HG03045 (cell line): ENCODE measurements at regions not wholly inside any gene's neighbourhood (a gene's known extent, or its start where the extent isn't known, plus 50 kb on each side); places are given as distances from the start of the nearest gene placed in this dataset.
"Not testable (repeated sequence)": the region's sequence is repeated elsewhere in the genome, so short reads cannot be mapped to it uniquely, and the experiment has no call there.

Experiments used
- ATAC-seq: cut with Tn5 transposase; IDR thresholded peaks from one replicate; pipeline ENCODE4 v1.9.1; 2021; ENCODE audit warnings: mild to moderate bottlenecking, moderate library complexity; ENCODE audit not compliant: unreplicated experiment

DNA sequence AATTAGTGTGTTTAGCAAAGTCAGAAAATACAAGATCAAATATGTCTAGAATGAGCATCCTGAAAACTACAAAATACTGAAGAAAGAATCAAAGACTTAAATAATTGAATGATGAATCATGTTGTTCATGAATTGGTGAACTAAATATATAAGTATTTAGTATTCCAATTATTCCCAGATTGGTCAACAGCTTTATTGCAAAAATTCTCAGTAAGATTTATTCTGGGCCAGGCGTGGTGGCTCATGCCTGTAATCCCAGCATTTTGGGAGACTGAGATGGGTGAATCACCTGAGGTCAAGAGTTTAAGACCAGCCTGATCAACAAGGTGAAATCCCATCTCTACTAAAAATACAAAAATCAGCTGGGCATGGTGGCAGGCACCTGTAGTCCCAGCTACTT lies 250.0 kb upstream of the NECTIN3 start:
- ATAC-seq, result no peak

DNA sequence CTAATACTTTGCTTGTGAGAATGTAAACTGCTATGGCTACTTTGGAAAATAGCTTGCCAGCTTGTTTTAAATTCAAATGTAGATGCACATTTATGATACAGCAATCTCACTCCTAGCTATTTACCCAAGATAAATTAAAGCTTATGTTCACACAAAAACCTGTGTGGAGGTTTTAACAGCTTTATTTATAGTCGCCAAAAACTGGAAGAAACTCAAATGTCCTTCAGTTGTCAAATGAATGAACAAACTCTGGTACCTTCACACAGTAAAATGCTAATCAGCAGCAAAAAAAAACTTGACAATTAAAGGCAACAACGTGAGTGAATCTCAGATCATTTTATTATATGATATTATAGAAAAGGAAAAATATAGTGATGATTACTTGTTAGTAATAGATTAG lies 248.6 kb upstream of the NECTIN3 start:
- ATAC-seq, result no peak

DNA sequence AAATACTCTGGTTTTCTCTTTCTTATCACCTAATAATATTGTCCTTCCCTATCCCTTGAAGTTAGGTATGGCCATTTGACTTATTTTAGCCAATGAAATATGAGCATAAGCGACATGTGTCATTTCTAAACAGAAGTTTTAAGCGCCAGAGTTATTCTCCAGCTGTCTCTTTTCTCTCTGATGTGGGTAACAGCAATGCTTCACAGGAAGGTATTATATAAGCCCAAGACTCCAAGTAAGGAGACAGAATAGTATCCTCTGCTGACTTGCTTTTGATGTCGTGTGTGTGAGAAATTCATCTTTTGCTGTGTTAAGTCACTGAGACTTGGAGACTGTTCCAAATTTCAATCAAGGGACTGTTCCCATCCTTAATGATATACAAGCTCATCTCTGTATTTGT lies 224.6 kb upstream of the NECTIN3 start:
- no peak for ATAC-seq

DNA sequence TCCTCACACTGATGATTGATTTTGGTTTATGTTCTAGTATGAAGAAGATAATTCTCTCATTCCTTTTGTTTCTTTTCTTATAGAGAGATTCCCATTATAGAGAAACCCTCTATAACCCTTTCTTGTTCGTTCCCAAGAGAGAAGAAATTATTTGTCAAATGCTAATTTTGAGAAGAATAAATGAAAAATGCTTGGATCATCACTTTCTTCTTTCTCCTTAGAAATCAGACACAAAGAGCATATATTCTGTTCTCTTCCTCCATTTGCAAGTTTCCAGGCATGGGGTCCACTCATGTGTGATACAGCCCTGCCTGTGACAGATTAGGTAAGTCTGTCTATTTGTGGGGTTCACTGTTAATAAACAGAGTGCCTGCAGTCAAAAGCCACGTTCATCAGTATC lies 222.6 kb upstream of the NECTIN3 start:
- ATAC-seq, result no peak

DNA sequence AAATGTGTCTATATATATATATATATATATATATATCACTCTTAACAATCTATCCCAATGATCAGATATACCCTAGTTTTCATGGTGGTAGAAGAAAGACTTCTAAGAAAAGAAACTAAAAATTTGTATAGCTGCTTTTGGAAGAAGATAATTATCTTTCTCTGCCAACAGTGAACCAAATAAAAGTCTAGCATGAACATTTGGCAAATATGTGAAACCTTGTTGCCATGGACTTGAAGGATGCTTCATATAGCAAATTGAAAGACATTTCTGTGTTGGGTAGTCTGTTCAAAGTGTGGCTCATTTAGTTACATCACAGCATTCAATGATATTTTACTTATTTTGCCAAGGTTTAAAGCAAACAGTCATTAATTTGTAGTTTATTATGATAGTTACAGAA lies 219.9 kb upstream of the NECTIN3 start:
- no peak for ATAC-seq

DNA sequence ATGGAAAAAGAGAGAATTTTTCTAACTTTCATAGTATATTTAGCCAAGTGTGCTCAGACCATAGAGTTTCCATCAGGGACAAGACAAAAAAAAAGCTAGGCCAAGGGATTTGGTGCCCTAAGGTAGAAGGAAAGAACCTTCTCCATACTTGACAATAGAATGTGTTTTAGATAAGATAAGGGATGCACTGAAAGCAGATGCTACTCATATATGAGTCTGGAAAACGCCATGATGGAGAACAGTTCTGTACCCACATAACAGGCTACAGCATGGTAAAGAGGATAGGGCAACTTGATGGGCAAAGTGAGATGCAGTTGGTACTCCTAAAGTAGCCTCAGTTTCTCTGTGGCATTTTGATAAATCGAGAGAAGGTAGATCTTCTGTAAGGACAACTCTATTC lies 216.4 kb upstream of the NECTIN3 start:
- no peak for ATAC-seq

DNA sequence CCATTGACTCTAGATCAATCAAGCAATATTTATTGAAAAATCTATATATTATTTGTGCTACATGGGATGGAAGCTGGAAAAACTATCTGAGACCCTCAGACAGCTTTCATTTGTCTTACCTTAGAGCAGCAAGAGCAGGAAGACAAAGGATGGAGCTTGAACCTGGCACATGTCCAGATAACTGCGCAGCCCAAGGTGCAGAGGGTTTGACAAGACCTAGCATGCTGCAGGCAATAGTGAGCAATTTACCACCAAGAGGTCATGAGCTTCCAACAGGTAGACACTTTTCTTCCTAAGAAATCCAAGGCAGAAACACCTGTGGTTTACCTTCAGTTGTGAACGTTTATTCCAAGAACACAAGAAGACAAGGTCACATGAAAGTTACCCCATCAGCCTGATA lies 214.7 kb upstream of the NECTIN3 start:
- ATAC-seq, result no peak

DNA sequence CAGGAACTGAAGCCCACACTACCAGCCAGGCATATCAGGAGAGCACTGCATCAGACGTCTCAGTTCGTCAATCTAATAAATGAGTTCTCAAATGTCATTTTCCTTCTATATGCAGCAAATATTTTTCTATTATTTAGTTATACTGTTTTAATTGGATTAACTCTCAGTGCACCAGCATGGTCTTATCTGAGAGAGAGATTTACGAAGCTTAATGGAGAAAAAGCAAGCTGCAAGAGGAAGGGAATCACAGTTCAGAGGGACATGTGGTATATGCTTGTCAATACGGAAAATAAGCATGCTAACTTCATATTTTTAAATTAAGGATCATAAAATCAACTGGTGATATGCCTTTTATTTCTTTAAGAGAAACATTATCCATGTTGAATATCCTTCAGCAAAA lies 213.1 kb upstream of the NECTIN3 start:
- ATAC-seq, result no peak

DNA sequence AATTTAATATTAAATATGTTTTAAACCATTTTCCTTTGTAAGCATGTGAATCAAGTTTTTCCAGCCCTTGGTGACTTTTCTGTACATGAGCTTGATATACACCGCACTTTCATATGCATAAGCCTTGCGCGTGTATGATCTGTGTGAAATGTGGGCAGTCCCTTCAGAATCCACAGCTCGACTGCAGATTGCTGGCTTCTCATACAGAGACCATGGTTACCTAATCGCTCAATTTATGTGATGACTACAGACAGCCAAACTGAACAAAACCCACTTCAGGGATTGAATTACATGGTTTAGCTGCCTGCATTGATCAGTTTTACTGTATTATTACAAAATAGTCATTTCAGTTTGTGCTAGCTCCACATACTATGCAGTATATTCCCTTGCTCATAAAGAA lies 212.3 kb upstream of the NECTIN3 start:
- ATAC-seq, result no peak

DNA sequence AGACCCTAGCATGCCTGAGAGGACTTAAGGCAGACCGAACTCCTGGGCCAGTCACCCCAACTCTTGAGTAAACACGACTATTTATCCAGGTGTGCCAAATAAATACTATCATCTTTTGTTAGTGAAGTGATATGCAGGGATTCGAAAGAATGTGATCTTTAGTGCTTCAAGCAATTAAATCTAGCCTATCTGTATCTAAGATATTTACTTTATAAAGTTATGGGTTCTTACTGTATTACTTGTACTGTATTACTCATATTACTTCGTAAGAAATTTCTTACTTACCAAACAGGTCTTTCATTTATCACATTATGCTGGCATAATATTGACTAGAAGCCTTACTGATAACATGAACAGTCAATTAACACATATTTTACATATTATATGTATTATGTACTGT lies 211.6 kb upstream of the NECTIN3 start:
- no peak for ATAC-seq

DNA sequence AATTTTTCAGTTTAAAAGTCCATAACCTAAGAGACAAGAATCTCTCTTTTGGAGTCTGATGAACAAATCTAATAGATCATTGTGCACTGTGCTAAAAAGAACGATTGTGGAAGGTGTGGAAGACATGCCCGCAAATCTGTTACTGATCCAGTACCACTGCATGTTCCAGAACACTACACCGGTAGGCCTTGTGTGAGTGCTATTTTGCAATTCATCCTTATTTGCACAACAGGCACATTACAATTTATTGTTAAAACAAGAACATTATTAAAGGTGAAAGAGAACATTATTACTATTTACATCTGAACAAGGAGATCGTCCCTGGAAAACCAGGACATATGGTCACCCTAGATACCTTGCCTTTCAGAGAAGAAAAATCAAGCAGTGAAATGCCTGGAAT lies 205.7 kb upstream of the NECTIN3 start:
- no peak for ATAC-seq

DNA sequence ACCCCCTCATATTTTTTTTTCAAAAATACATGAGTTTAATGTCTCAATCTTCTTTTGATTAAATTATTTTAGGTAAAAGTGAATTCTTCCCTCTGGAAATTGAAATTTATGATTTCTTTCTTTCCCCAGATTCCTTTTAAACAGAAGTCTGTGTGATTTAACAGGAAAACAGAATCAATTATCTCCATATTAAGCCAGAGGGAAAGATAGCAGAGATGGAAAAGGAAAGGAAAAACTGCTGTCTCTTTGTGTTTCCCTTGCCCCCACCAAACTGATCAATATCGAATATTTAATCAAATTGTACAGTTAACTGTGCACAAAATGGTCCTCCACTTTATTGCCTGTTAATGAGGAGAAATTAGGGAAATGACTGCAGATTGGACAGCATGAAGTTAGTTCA lies 203.5 kb upstream of the NECTIN3 start:
- ATAC-seq, result no peak

DNA sequence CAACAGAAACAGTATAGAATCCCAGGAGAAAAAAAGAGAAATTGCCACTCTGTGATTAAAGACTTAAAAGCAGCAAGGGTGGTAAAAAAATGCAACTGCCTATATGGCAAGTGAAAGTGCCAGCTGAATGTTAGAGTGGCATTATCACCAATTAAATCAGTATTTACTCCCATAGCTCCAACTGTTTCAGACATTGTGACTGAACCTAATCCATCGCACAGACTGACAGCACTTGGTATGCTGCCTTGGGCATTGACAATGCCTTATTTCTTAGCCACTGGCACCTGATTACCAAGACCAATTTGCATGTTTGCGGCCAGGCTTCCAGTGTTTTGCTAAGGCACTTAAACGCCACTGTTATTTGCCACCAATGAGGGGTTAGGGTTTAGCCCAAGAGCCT lies 201.9 kb upstream of the NECTIN3 start:
- no peak for ATAC-seq

DNA sequence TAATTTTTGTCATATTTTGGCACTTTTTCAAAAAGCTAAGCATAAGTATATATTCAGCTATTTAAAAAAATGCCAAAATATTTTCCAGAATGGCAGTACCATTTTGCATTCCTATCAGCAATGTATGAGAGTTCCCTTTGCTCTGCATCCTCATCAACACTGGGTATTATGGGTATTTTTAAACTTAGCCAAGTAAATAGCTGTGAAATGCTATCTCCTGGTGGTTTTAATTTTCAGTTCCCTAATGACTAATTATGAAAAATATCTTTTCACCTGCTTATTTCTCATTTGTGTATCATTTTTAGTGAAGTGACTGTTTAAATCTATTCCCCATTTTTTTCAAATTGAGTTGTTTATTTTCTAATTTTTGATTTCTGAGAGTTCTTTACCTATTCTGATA lies 199.7 kb upstream of the NECTIN3 start:
- no peak for ATAC-seq

DNA sequence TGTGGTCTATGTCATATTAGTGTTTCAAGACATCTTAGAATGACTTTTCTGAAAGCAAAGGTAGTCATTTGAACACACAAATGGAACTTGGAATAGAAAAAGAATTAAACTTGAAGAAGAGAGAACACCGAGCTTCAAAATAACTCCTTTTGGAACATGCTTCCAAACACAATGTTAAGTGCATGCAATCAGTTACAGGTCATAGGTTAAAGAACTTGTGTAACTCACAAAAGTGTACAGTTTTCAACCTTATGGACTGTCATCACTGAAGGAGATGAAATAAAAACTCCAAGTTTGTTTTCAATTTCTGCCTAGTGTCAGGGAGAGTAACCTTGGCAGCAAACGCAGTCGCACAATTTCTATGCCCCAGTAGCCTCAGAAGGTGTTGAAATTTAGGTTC lies 192.9 kb upstream of the NECTIN3 start:
- ATAC-seq, result no peak

DNA sequence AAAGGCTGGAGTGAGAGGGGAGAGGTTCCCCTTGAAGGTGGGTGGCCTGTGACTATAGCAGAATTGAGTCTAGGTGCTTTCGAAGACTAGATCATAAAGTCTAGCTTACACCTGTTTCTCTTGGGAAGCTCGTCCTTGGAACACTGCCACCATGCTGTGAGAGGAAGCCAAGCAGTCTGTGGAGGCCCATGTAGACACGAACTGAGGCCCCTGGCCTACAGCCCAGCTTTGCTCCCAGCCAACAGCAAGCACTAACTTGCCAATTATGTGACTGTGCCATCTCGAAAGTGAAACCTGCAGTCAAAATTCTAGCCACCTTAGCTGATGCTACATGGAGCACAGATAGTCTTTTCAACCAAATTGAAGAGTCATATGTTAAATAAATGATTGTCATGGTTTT lies 190.5 kb upstream of the NECTIN3 start:
- ATAC-seq, result peak; percentile 74

DNA sequence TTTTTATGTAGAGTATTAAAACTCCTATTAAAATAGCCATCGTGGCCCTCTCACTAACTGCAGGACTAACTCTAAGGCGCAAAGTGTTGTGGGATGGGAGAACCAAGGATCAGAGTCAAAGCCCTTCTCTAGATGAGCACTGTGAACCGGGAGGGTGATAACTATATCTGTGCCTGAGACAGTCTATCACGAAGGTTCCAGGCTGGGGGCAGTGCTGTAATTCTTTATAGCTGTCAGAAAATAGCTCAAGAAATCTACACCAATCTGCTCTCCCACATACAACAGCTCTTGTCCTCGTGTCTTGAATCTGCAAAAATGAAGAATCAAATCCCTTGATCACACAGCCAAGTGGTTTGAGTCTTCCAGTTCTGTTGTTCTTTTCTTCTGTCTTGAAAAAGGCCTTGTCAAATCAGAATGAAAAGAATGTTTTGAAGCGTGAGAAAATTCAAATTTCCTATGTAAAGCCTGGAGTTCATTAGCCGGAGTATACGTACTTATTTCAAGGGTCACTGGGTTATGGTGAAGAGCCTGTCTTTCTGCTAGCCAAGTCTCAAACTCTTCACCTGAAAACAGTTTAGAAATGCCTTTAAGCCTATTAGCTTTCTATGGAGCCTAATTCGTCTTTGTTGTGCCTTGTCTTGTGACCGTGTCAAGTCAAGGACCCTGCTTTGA lies 185.3 kb upstream of the NECTIN3 start:
- ATAC-seq, result no peak

DNA sequence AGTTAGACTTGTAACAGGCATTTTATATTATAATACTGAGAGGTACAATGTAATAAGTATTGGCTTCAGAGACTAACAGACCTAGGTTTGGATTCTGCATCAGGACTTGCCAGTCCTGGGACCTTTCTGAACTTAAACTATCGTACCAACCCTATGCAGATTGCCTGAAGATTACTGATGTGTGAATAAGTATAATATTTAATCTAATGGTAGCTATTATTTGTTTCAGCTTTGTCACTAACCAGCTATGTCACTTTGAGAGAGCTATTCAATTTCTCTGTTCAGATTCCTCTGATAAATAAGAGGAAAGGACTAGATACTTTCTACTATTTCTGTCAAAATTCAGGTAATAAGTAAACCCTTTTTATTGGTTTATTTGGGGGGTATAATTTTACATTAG lies 184.4 kb upstream of the NECTIN3 start:
- ATAC-seq, result no peak

DNA sequence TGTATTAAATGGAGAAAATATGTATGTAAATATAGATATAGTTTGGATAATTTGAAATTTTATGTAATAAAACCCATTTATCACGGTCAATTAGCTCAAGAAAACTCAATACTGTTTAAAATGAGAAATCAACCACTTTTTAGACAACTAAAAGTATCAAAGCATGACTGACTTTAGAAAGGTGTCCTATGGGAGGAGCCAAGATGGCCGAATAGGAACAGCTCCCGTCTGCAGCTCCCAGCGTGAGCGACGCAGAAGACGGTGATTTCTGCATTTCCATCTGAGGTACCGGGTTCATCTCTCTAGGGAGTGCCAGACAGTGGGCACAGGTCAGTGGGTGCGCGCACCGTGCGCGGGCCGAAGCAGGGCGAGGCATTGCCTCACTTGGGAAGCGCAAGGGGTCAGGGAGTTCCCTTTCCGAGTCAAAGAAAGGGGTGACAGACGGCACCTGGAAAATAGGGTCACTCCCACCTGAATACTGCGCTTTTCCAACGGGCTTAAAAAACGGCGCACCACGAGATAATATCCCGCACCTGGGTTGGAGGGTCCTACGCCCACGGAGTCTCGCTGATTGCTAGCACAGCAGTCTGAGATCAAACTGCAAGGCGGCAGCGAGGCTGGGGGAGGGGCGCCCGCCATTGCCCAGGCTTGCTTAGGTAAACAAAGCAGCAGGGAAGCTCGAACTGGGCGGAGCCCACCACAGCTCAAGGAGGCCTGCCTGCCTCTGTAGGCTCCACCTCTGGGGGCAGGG lies 182.8 kb upstream of the NECTIN3 start:
- ATAC-seq, result not testable (repeated sequence)

DNA sequence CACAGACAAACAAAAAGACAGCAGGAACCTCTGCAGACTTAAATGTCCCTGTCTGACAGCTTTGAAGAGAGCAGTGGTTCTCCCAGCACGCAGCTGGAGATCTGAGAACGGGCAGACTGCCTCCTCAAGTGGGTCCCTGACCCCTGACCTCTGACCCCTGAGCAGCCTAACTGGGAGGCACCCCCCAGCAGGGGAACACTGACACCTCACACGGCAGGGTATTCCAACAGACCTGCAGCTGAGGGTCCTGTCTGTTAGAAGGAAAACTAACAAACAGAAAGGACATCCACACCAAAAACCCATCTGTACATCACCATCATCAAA lies 182.3 kb upstream of the NECTIN3 start:
- ATAC-seq, result not testable (repeated sequence)

DNA sequence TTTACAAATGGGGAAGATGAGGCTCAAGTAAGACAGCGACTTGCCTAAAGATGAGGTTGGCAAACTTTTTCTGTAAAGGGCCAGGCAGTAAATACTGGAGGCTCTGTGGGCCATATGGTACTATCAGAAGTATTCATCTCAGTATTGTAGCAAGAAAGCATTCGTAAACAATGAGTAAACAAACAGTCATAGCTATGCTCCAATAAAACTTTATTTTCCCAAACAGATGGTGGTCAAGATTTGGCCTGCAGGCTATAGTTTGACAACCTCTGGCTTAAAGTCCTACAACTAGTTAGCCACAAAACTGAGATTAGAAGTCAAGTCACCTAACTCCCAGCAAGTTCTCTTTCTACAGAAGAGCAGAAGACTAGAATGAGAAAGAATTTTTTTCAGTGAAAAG lies 177.0 kb upstream of the NECTIN3 start:
- ATAC-seq, result no peak

DNA sequence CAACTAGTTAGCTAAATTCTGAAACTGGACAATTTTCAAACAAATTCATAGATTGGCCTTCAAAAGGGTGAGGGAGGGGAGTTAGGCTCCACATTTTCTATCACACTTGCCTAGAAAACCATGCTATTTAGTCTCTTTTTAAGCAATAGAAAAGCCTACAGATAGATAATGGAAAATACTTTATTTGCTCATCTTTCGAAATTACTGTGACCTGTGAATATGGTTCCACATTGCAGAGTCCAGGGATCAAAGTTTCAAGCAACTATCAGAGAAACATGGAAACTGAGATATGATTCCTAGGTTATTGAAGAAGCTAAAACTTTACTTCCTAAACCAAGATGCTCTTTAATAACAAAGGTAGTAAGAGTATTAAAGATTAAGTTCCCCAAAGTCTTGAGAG lies 176.6 kb upstream of the NECTIN3 start:
- ATAC-seq, result no peak

DNA sequence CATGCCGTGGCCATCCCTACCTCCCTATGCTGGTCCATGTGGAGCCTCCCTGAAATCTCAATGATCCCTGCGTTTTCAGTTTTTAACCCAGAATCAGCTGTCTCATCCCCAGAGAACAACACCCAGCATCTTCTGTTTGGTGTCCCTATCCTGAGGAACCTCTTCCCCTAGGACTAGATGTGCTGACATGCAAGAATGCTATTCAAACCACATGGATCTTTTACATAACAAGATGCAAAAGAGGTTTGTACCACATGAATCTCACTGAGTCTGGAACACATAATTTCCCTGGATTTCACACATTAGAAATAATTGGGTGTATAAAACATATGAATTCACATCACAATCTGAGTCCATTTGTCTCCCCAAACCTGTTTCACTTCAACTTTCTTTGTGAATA lies 174.6 kb upstream of the NECTIN3 start:
- ATAC-seq, result no peak
